ENCODE measurements at regions not wholly inside any gene's neighbourhood (a gene's known extent, or its start where the extent isn't known, plus 50 kb on each side); places are given as distances from the start of the nearest gene placed in this dataset.
"Not testable (repeated sequence)": the region's sequence is repeated elsewhere in the genome, so short reads cannot be mapped to it uniquely, and the experiment has no call there.

GRCh38 chr3:87742250-87742649, 316.6 kb downstream of the CGGBP1 start:
- Histone ChIP-seq H3K9ac (ENCODE audit: low read depth, low read length, poor library complexity) (no peak overlapping the region), H2BK15ac (ENCODE audit: low read length) (no peak overlapping the region), H3K18ac (ENCODE audit: low read length) (no peak overlapping the region), H2BK120ac (ENCODE audit: low read depth, low read length) (no peak overlapping the region), H4K8ac (ENCODE audit: low read depth, low read length) (no peak overlapping the region), H3K4ac (ENCODE audit: low read length) (no peak overlapping the region), H3K23ac (ENCODE audit: low read depth, low read length, poor library complexity) (no peak overlapping the region), H2BK12ac (ENCODE audit: low read length) (no peak overlapping the region), H3K4me2 (ENCODE audit: insufficient read depth, low read length, poor library complexity, severe bottlenecking) (no peak overlapping the region), H3K27me3 (ENCODE audit: control insufficient read depth in 3 of 3, insufficient read depth in 3 of 3, low read depth in 1 of 3, low read length in 3 of 3) (no peaks in the 10 kb centered on the region), H3K14ac (ENCODE audit: low read length) (no peak overlapping the region), H2BK5ac (ENCODE audit: low read length) (no peak overlapping the region), H2AK5ac (ENCODE audit: low read depth, low read length) (no peak overlapping the region), H2AFZ (ENCODE audit: low read length) (no peak overlapping the region), H3K79me1 (ENCODE audit: low read depth, low read length) (no peaks in the 10 kb centered on the region), H3K9me3 (replicated peaks in 1 of 2; ENCODE audit: control insufficient read depth in 2 of 2, insufficient read depth in 1 of 2, low read depth in 1 of 2, low read length in 2 of 2) (peaks cover 0 to 3% of the 10 kb centered on the region in 2 donors), H3K27ac (replicated peaks; ENCODE audit: low read length) (no peak overlapping the region), H4K91ac (ENCODE audit: low read depth, low read length, poor library complexity) (no peak overlapping the region), H3K4me3 (ENCODE audit: low read length in 2 of 2) (no peak overlapping the region), H3K36me3 (replicated peaks in 1 of 2; ENCODE audit: control insufficient read depth in 2 of 2, insufficient read depth in 2 of 2, low read length in 2 of 2) (no peaks in the 10 kb centered on the region), H3K4me1 (ENCODE audit: control insufficient read depth in 2 of 2, insufficient read depth in 1 of 2, low read depth in 1 of 2, low read length in 2 of 2) (no peaks in the 10 kb centered on the region)
- no peak for DNase-seq (ENCODE audit: low spot score)
- WGBS, 2 donors (ENCODE audit: extremely low coverage in 2 of 2, insufficient read length in 2 of 2, insufficient replicate concordance in 1 of 2), result no CpG with 5 or more reads among the region's 2 CpGs

DNA sequence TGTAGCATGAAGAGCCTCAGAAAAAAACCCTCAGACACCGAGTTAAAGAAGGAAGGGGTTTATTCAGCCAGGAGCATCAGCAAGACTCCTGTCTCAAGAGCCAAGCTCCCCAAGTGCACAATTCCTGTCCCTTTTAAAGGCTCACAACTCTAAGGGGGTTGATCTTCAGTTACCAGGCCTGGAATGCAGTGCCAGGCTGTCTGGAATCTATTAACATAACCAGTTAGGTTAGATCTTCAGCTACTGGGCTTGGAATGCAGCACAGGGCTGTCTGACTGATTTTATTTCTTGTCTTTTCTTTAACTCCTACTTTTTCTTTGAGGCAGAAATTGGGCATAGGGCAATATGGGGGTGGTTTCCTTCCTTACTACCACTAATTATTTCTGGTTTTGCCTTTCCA, 317.9 kb downstream of the CGGBP1 start:
- not testable (repeated sequence) for H2BK12ac ChIP-seq (ENCODE audit: low read length); H3K23ac ChIP-seq (ENCODE audit: low read depth, low read length, poor library complexity); H2AFZ ChIP-seq (ENCODE audit: low read length); H2BK15ac ChIP-seq (ENCODE audit: low read length); DNase-seq (ENCODE audit: low spot score); H3K4me1 ChIP-seq (ENCODE audit: control insufficient read depth in 2 of 2, insufficient read depth in 1 of 2, low read depth in 1 of 2, low read length in 2 of 2); H3K9ac ChIP-seq (ENCODE audit: low read depth, low read length, poor library complexity); H2AK5ac ChIP-seq (ENCODE audit: low read depth, low read length); H3K27ac ChIP-seq (replicated peaks; ENCODE audit: low read length); H3K4me2 ChIP-seq (ENCODE audit: insufficient read depth, low read length, poor library complexity, severe bottlenecking); H3K4ac ChIP-seq (ENCODE audit: low read length); H3K9me3 ChIP-seq (replicated peaks in 1 of 2; ENCODE audit: control insufficient read depth in 2 of 2, insufficient read depth in 1 of 2, low read depth in 1 of 2, low read length in 2 of 2); H2BK120ac ChIP-seq (ENCODE audit: low read depth, low read length); H3K18ac ChIP-seq (ENCODE audit: low read length); H3K27me3 ChIP-seq (ENCODE audit: control insufficient read depth in 3 of 3, insufficient read depth in 3 of 3, low read depth in 1 of 3, low read length in 3 of 3); H3K79me1 ChIP-seq (ENCODE audit: low read depth, low read length); H4K8ac ChIP-seq (ENCODE audit: low read depth, low read length); H2BK5ac ChIP-seq (ENCODE audit: low read length); H3K14ac ChIP-seq (ENCODE audit: low read length); H3K4me3 ChIP-seq (ENCODE audit: low read length in 2 of 2); H3K36me3 ChIP-seq (replicated peaks in 1 of 2; ENCODE audit: control insufficient read depth in 2 of 2, insufficient read depth in 2 of 2, low read length in 2 of 2); H4K91ac ChIP-seq (ENCODE audit: low read depth, low read length, poor library complexity)
- WGBS, 2 donors (ENCODE audit: extremely low coverage in 2 of 2, insufficient read length in 2 of 2, insufficient replicate concordance in 1 of 2), result no CpG with 5 or more reads among the region's 1 CpG

DNA sequence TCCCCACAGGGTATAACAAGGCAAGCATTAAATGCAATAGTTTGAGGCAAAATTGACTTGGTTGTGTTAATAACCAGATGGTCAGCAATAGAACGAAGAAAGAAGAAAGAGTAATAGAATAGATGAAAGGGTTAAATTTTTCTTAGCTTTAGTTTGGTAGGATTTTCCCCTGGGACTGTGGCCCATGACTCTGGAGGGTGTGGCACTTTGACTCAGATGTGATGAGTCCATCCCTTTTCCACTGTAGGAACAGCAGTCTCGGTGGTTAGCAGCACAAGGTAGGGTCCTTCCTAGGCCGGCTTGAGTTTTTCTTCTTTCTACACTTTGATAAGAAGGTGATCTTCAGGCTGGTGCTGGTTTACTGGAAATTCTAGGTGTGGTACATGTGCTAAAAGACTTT, 321.0 kb downstream of the CGGBP1 start:
- H2AFZ ChIP-seq (ENCODE audit: low read length); H3K4me2 ChIP-seq (ENCODE audit: insufficient read depth, low read length, poor library complexity, severe bottlenecking); H2BK120ac ChIP-seq (ENCODE audit: low read depth, low read length); H2AK5ac ChIP-seq (ENCODE audit: low read depth, low read length); H3K36me3 ChIP-seq (replicated peaks in 1 of 2; ENCODE audit: control insufficient read depth in 2 of 2, insufficient read depth in 2 of 2, low read length in 2 of 2); H3K79me1 ChIP-seq (ENCODE audit: low read depth, low read length); H4K8ac ChIP-seq (ENCODE audit: low read depth, low read length); H3K27me3 ChIP-seq (ENCODE audit: control insufficient read depth in 3 of 3, insufficient read depth in 3 of 3, low read depth in 1 of 3, low read length in 3 of 3); H3K18ac ChIP-seq (ENCODE audit: low read length); H2BK12ac ChIP-seq (ENCODE audit: low read length); H3K27ac ChIP-seq (replicated peaks; ENCODE audit: low read length); H3K4ac ChIP-seq (ENCODE audit: low read length); H4K91ac ChIP-seq (ENCODE audit: low read depth, low read length, poor library complexity); H2BK5ac ChIP-seq (ENCODE audit: low read length); H3K4me3 ChIP-seq (ENCODE audit: low read length in 2 of 2); H3K9me3 ChIP-seq (replicated peaks in 1 of 2; ENCODE audit: control insufficient read depth in 2 of 2, insufficient read depth in 1 of 2, low read depth in 1 of 2, low read length in 2 of 2); H3K4me1 ChIP-seq (ENCODE audit: control insufficient read depth in 2 of 2, insufficient read depth in 1 of 2, low read depth in 1 of 2, low read length in 2 of 2); H3K9ac ChIP-seq (ENCODE audit: low read depth, low read length, poor library complexity); H3K14ac ChIP-seq (ENCODE audit: low read length); H2BK15ac ChIP-seq (ENCODE audit: low read length); DNase-seq (ENCODE audit: low spot score); H3K23ac ChIP-seq (ENCODE audit: low read depth, low read length, poor library complexity): not testable (repeated sequence)
- no CpG with 5 or more reads among the region's 3 CpGs for WGBS, 2 donors (ENCODE audit: extremely low coverage in 2 of 2, insufficient read length in 2 of 2, insufficient replicate concordance in 1 of 2)

DNA sequence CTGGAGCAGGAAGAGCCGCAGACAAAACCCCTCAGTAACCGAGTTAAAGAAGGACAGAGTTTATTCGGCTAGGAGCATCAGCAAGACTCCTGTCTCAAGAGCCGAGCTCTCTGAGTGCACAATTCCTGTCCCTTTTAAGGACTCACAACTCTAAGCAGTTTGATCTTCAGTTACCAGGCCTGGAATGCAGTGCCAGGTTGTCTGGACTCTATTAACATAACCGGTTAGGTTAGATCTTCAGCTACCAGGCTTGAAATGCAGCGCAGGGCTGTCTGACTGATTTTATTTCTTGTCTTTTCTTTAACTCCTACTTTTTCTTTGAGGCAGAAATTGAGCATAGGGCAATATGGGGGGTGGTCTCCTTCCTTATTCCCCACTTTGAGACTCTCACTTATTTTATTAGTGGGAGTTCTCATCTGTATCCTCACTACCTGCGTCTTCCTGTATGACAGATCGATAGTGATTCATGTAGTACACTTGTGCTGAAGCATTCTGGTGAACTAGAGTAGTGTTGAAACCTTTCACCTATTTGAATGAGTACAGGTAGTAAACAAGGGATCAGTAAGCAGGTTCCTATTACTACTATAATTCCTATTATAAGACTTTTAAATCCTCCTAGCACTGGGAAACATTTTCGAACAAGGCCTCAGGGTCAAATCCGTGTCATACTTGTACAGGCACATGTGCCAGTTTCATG, 325.0 kb downstream of the CGGBP1 start:
- Histone ChIP-seq H2BK15ac (ENCODE audit: low read length) (no peak overlapping the region), H2AK5ac (ENCODE audit: low read depth, low read length) (no peak overlapping the region), H3K27ac (replicated peaks; ENCODE audit: low read length) (no peak overlapping the region), H3K9me3 (replicated peaks in 1 of 2; ENCODE audit: control insufficient read depth in 2 of 2, insufficient read depth in 1 of 2, low read depth in 1 of 2, low read length in 2 of 2) (no peaks in the 10 kb centered on the region), H3K9ac (ENCODE audit: low read depth, low read length, poor library complexity) (no peak overlapping the region), H2BK5ac (ENCODE audit: low read length) (no peak overlapping the region), H2BK12ac (ENCODE audit: low read length) (no peak overlapping the region), H3K79me1 (ENCODE audit: low read depth, low read length) (no peaks in the 10 kb centered on the region), H3K4me2 (ENCODE audit: insufficient read depth, low read length, poor library complexity, severe bottlenecking) (no peak overlapping the region), H3K4me3 (ENCODE audit: low read length in 2 of 2) (no peak overlapping the region), H3K4ac (ENCODE audit: low read length) (no peak overlapping the region), H3K23ac (ENCODE audit: low read depth, low read length, poor library complexity) (no peak overlapping the region), H3K36me3 (replicated peaks in 1 of 2; ENCODE audit: control insufficient read depth in 2 of 2, insufficient read depth in 2 of 2, low read length in 2 of 2) (no peaks in the 10 kb centered on the region), H3K27me3 (ENCODE audit: control insufficient read depth in 3 of 3, insufficient read depth in 3 of 3, low read depth in 1 of 3, low read length in 3 of 3) (no peaks in the 10 kb centered on the region), H2BK120ac (ENCODE audit: low read depth, low read length) (no peak overlapping the region), H3K4me1 (ENCODE audit: control insufficient read depth in 2 of 2, insufficient read depth in 1 of 2, low read depth in 1 of 2, low read length in 2 of 2) (no peaks in the 10 kb centered on the region), H2AFZ (ENCODE audit: low read length) (no peak overlapping the region), H3K14ac (ENCODE audit: low read length) (no peak overlapping the region), H3K18ac (ENCODE audit: low read length) (no peak overlapping the region), H4K8ac (ENCODE audit: low read depth, low read length) (no peak overlapping the region), H4K91ac (ENCODE audit: low read depth, low read length, poor library complexity) (no peak overlapping the region)
- no peak for DNase-seq (ENCODE audit: low spot score)
- no CpG with 5 or more reads among the region's 10 CpGs for WGBS, 2 donors (ENCODE audit: extremely low coverage in 2 of 2, insufficient read length in 2 of 2, insufficient replicate concordance in 1 of 2)
